Posterior vena cava (tissue), 2 donors: ENCODE measurements at regions not wholly inside any gene's neighbourhood (a gene's known extent, or its start where the extent isn't known, plus 50 kb on each side); places are given as distances from the start of the nearest gene placed in this dataset.

ENCODE experiments used
- DNase-seq: peaks from one replicate; pipeline ENCODE4 v3.0.0-alpha.2; 2020; ENCODE audit warnings: low spot score
- intact Hi-C, 2 donors: fragments of 100-400 bp; cut with DNase I; formaldehyde crosslinking; loops; one replicate each; pipeline versions ENCODE4 v1.14.1 to v1.14.2; 2022 to 2023
- donor health status: DM: yes; HTN: yes; CAD: no.
- donor health status: DM: yes; HTN: yes; CAD: no.

- intact Hi-C loops: no loop called here
- DNase-seq: no peak
These were observed 341.0 kb downstream of the MEIS1 start for GRCh38 chr2:66775730-66776422.

- intact Hi-C loops: no loop called here
- no peak for DNase-seq
These were observed 346.9 kb downstream of the MEIS1 start for GRCh38 chr2:66781804-66782203.

- intact Hi-C loops: no loop called here
- no peak for DNase-seq
These were observed 347.9 kb downstream of the MEIS1 start for GRCh38 chr2:66782780-66783361.

DNA sequence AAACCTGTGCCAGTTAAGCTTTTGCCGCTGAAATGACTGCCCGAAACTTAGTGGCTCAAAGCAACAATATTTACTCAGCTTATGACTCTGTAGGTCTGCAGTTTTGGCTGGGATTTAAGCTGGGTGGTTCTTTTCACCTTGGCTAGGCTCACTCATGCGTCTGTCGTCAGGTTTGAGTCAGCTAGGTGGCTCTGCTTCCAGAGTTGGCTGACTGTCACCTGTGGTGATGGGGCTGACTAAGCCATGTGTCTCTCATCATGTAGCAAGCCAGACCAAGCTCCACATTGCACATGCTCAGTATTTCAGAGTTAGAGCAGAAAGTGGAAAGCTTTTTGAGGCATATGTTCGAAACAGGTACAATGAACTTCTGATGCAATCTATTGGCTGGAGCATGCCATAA is 354.8 kb downstream of the MEIS1 start:
- DNase-seq: no peak
- intact Hi-C loops: no loop called here

- DNase-seq: no peak
- intact Hi-C loops: no loop called here
These were observed 355.8 kb downstream of the MEIS1 start for GRCh38 chr2:66790651-66791181.

- intact Hi-C loops: no loop called here
- no peak for DNase-seq
These were observed 359.1 kb downstream of the MEIS1 start for GRCh38 chr2:66794070-66794469.

DNA sequence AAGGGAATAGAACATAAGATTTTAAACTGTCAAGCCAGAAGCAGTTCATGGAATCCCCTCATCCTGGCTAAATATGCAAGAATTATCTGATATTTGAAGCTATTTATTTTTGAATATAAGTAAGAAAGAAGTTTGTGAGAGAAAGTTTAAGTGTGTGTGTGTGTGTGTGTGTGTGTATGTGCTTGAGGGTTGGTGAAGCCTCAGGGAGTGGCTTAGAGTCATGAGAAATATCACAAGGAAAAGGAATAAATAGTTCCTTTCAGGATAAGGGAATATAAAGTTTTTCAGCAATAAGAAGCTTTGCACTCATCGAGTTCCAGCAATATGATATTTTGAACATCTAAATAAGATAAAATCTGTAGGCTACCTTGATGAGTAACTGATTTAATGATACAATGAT is 359.6 kb downstream of the MEIS1 start:
- intact Hi-C loops: no loop called here
- no peak for DNase-seq

DNA sequence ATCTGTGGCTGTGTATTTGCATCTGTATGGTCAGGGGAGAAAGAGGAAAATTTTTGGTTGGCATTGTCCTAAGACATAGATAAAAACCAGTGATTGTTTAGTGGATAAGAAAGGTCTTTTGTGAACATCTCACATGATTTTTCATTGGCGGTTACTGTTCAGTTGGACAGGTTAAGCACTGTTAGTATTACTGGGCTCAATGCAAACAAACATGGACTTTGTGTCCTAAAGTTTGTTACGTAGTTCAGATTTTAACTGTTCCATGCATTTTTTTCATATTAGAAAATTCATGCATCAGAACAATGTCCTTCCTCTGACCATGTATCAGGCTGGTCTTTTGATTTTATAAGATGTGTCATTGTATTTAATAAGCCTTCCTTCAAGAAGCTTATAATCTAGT is 368.0 kb downstream of the MEIS1 start:
- no peak for DNase-seq
- intact Hi-C loops: no loop called here

DNA sequence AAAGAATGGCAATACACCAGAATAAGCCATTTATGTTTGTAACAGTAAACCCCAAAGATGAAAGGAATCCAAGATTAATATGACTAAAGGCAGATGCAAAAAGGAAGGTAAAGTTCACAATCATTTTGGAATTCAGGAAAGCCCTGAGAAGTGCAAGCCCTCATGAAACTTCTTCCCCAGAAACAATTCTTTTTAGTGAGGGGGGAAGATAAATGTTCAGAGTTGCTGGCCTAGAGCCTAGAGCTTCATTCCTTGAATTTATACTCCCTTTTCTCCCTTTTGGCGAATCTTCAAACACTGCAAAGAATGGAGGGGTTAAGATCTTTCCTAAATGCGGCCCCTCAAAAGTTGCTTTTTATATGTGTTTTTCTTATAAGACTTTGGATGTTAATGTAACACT is 368.8 kb downstream of the MEIS1 start:
- intact Hi-C loops: no loop called here
- DNase-seq: no peak

GRCh38 chr2:66805016-66805865 is 370.3 kb downstream of the MEIS1 start:
- DNase-seq: no peak
- intact Hi-C loops: no loop called here

DNA sequence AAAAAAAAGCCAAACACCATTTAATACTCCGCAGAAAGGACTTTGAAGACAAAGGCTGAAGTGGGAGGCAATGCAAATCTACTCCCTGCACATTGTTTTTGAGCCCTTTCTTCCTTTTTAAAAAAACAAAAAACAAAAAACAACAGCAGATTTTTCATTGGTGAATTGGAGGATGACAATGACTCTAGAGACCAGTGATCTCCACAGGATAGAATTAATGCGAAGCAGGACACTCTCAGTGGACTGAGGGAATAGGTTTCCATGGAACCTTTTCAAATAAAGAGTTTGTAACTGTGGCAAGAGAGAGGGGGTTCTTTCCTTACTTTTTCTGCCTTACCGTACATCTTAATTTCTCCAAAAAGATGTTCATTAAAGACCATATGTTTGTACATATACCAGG is 371.0 kb downstream of the MEIS1 start:
- DNase-seq: no peak
- intact Hi-C loops: no loop called here

- intact Hi-C loops: loop anchor here (5.0 kb wide), 2 partner anchors 34 to 861 kb away; no protein-coding TSS in a partner anchor
- no peak for DNase-seq
These were observed 378.6 kb downstream of the MEIS1 start for GRCh38 chr2:66813525-66813924.

- no peak for DNase-seq
- intact Hi-C loops: loop anchor here (5.0 kb wide), 2 partner anchors 33 to 862 kb away; no protein-coding TSS in a partner anchor
These were observed 379.1 kb downstream of the MEIS1 start for GRCh38 chr2:66813976-66814375.

- intact Hi-C loops: loop anchor here (5.0 kb wide), 2 partner anchors 32 to 863 kb away; no protein-coding TSS in a partner anchor
- DNase-seq: no peak
These were observed 380.0 kb downstream of the MEIS1 start for GRCh38 chr2:66814916-66815315.

GRCh38 chr2:66815886-66816285 is 381.0 kb downstream of the MEIS1 start:
- intact Hi-C loops: no loop called here
- no peak for DNase-seq

DNA sequence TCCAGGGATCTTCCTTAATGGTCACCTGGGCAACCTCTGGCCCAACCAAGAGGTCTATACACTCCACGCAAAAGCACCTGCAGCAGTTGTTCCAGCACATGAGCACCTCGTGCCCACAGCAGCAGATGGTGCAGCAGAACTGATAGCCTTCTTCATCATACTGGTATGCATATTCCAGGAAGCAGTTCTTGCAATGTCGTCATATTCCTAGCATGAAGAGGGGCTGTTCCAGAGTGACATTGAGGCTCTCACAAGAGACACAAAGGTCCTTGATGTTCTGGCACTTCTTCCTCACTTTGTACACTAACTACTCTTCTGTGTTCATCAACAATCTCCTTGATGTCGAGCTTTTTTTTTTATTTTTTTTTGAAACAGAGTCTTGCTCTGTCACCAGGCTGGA is 386.2 kb downstream of the MEIS1 start:
- intact Hi-C loops: no loop called here
- DNase-seq: no peak

- intact Hi-C loops: no loop called here
- no peak for DNase-seq
These were observed 387.3 kb downstream of the MEIS1 start for GRCh38 chr2:66822186-66822585.

DNA sequence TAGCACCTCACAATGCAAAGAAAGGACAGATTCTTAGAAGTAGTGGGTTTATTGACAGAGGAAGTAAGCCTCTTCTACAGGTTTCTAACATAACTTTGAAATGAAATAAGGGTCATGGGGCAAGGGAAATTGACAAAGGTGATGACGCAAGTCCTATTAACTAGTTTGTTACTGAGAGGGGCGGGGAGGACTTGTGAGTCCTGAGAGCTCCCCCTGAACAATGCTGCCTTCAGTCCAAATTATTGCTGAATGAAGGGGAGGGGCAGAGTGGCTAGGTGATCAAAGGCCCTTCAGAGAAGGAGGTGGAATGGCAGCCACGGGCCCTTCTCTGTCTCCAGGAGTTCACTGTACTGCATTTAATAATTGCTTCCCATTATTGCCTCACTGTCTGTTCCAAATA is 390.0 kb downstream of the MEIS1 start:
- intact Hi-C loops: no loop called here
- no peak for DNase-seq

DNA sequence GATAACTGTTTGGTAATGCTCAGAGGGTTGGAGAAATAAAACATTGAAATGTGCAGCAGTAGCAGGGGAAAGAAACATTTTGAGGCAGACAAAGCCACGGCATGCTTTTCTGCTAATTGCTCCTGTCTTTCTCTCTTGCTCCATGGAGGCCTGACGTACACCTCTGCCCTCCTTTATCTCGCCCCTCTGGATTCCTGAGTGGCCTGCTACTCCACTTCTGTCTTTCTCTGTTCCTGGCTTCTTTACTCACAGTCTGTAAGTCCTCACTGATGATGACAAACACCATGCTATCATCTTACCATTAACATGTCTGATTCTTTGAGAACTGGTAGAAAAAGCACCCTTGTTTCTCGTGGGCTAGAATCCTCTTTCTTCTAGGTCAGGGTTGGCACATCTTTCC is 392.9 kb downstream of the MEIS1 start:
- DNase-seq: no peak
- intact Hi-C loops: no loop called here

DNA sequence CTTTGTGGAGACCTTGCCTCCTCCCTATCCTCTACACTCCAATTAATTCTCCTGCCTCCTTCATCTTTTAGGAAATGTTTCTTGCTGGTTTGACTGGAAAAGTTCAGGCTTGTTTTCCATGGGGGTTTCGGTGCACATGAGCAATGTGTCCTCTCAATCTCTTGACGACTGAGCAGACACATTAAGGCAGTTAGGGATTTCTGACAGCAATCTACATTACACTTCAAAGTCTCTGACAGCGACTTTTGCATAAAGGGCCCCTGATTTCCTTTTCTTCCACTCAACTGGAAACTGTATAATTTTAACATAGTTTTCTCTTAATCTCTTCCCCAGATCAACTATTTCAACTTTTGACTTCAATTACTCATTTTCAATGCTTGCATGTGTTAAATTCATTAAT is 394.0 kb downstream of the MEIS1 start:
- no peak for DNase-seq
- intact Hi-C loops: no loop called here
